Astrocyte (in vitro differentiated cells and primary cell): ENCODE measurements at regions not wholly inside any gene's neighbourhood (a gene's known extent, or its start where the extent isn't known, plus 50 kb on each side); places are given as distances from the start of the nearest gene placed in this dataset.

ENCODE experiments used
- DNase-seq: peaks from one replicate; pipeline ENCODE4 v3.0.0-alpha.2; 2010; ENCODE audit warnings: low read depth
- FAIRE-seq: peaks from 2 replicates; lab custom pipeline; 2011; peaks lifted over from hg19 to GRCh38; lab: Jason Lieb, UNC
- H2AFZ ChIP-seq: 2 replicates; pipeline ENCODE4 v1.6.0; 2012; ENCODE audit warnings: low read depth, low read length, inconsistent platforms
- H3K27ac ChIP-seq: 2 replicates; pipeline ENCODE4 v1.5.1; 2011; ENCODE audit warnings: low read depth, low read length, inconsistent platforms
- H3K27me3 ChIP-seq: 2 replicates; pipeline ENCODE4 v1.6.0; 2011; ENCODE audit warnings: low read length, inconsistent platforms; ENCODE audit not compliant: insufficient read depth
- H3K36me3 ChIP-seq: 2 replicates; pipeline ENCODE4 v1.5.1; 2011; ENCODE audit warnings: low read length, inconsistent platforms; ENCODE audit not compliant: insufficient read depth
- H3K4me1 ChIP-seq: 2 replicates; pipeline ENCODE4 v1.5.1; 2011; ENCODE audit warnings: low read length, inconsistent platforms; ENCODE audit not compliant: insufficient read depth
- H3K4me2 ChIP-seq: 2 replicates; pipeline ENCODE4 v1.6.0; 2012; ENCODE audit warnings: low read length, inconsistent platforms
- H3K4me3 ChIP-seq: 2 replicates; pipeline ENCODE4 v1.5.1; 2011; ENCODE audit warnings: low read depth, mild to moderate bottlenecking, low read length, inconsistent platforms; ENCODE audit not compliant: insufficient read depth
- H3K79me2 ChIP-seq: 2 replicates; pipeline ENCODE4 v1.6.0; 2012; ENCODE audit warnings: mild to moderate bottlenecking, low read length, inconsistent platforms; ENCODE audit not compliant: insufficient read depth
- H3K9ac ChIP-seq: 2 replicates; pipeline ENCODE4 v1.6.0; 2012; ENCODE audit warnings: mild to moderate bottlenecking, low read length, inconsistent platforms
- H3K9me3 ChIP-seq: 2 replicates; pipeline ENCODE4 v1.5.1; 2012; ENCODE audit warnings: low read depth, mild to moderate bottlenecking, low read length, inconsistent platforms; ENCODE audit not compliant: insufficient read depth
- H4K20me1 ChIP-seq: 2 replicates; pipeline ENCODE4 v1.6.0; 2012; ENCODE audit warnings: low read length, inconsistent platforms; ENCODE audit not compliant: insufficient read depth
- H3K27ac Mint-ChIP-seq: one replicate; pipeline ENCODE4 v1.8.0; 2021; ENCODE audit warnings: mild to moderate bottlenecking, mixed read lengths; ENCODE audit not compliant: unreplicated experiment
- H3K27me3 Mint-ChIP-seq: one replicate; pipeline ENCODE4 v1.8.0; 2021; ENCODE audit warnings: low read depth, mixed read lengths; ENCODE audit not compliant: unreplicated experiment
- H3K36me3 Mint-ChIP-seq: one replicate; pipeline ENCODE4 v1.8.0; 2021; ENCODE audit warnings: low read depth, mixed read lengths; ENCODE audit not compliant: unreplicated experiment
- H3K4me1 Mint-ChIP-seq: one replicate; pipeline ENCODE4 v1.8.0; 2021; ENCODE audit warnings: low read depth, mixed read lengths; ENCODE audit not compliant: unreplicated experiment
- H3K4me3 Mint-ChIP-seq: one replicate; pipeline ENCODE4 v1.8.0; 2021; ENCODE audit warnings: mild to moderate bottlenecking, moderate library complexity, mixed read lengths; ENCODE audit not compliant: unreplicated experiment
- H3K9me3 Mint-ChIP-seq: one replicate; pipeline ENCODE4 v1.8.0; 2021; ENCODE audit warnings: mild to moderate bottlenecking, mixed read lengths; ENCODE audit not compliant: unreplicated experiment
- CTCF ChIP-seq: IDR thresholded peaks from 2 replicates; pipeline ENCODE4 v1.5.1; 2011; ENCODE audit warnings: low read depth, mild to moderate bottlenecking, inconsistent platforms, low read length, moderate library complexity; ENCODE audit not compliant: insufficient read depth
- EZH2 ChIP-seq: IDR thresholded peaks from 2 replicates; pipeline ENCODE4 v1.6.1; 2012; ENCODE audit warnings: mild to moderate bottlenecking, low read length, inconsistent platforms; ENCODE audit not compliant: insufficient read depth

- peak overlapping the region; percentile 97 for H3K27ac Mint-ChIP-seq
- H3K9ac ChIP-seq, result peak overlapping the region; percentile 73
- H3K4me3 Mint-ChIP-seq, result no peak overlapping the region
- H3K9me3 ChIP-seq, result no peaks in the 10 kb centered on the region
- no peaks in the 10 kb centered on the region for H3K27me3 ChIP-seq
- peaks cover 25% of the 10 kb centered on the region for H3K4me1 ChIP-seq
- H3K9me3 Mint-ChIP-seq, result no peaks in the 10 kb centered on the region
- no peaks in the 10 kb centered on the region for H4K20me1 ChIP-seq
- TF ChIP-seq CTCF (no peak), EZH2 (no peak)
- FAIRE-seq (peak; percentile 80), DNase-seq (peak; percentile 77)
- H3K79me2 ChIP-seq, result no peaks in the 10 kb centered on the region
- no peaks in the 10 kb centered on the region for H3K36me3 ChIP-seq
- peak overlapping the region; percentile 90 for H3K27ac ChIP-seq
- no peaks in the 10 kb centered on the region for H3K36me3 Mint-ChIP-seq
- H3K4me3 ChIP-seq, result peak overlapping the region; percentile 31
- peaks cover 33% of the 10 kb centered on the region for H3K4me1 Mint-ChIP-seq
- H2AFZ ChIP-seq, result no peak overlapping the region
- no peaks in the 10 kb centered on the region for H3K27me3 Mint-ChIP-seq
- H3K4me2 ChIP-seq, result peak overlapping the region; percentile 83
These were observed 314.4 kb downstream of the MTX2 start for GRCh38 chr2:176583607-176584006.

GRCh38 chr2:176584333-176584732, 315.1 kb downstream of the MTX2 start:
- H3K27me3 Mint-ChIP-seq, result no peaks in the 10 kb centered on the region
- H3K79me2 ChIP-seq, result no peaks in the 10 kb centered on the region
- TF ChIP-seq EZH2 (no peak), CTCF (no peak)
- H3K27me3 ChIP-seq, result no peaks in the 10 kb centered on the region
- no peak overlapping the region for H3K4me3 Mint-ChIP-seq
- H3K9me3 Mint-ChIP-seq, result no peaks in the 10 kb centered on the region
- no peaks in the 10 kb centered on the region for H3K36me3 Mint-ChIP-seq
- H3K27ac Mint-ChIP-seq, result peak overlapping the region; percentile 97
- no peaks in the 10 kb centered on the region for H3K36me3 ChIP-seq
- peak overlapping the region; percentile 73 for H3K9ac ChIP-seq
- no peak overlapping the region for H3K4me3 ChIP-seq
- DNase-seq (peak; percentile 88), FAIRE-seq (no peak)
- peak overlapping the region; percentile 90 for H3K27ac ChIP-seq
- peak overlapping the region; percentile 21 for H2AFZ ChIP-seq
- no peaks in the 10 kb centered on the region for H3K9me3 ChIP-seq
- H3K4me1 ChIP-seq, result peaks cover 25% of the 10 kb centered on the region
- H4K20me1 ChIP-seq, result no peaks in the 10 kb centered on the region
- H3K4me2 ChIP-seq, result peak overlapping the region; percentile 83
- H3K4me1 Mint-ChIP-seq, result peaks cover 33% of the 10 kb centered on the region

GRCh38 chr2:176585291-176585690, 316.0 kb downstream of the MTX2 start:
- Histone ChIP-seq H2AFZ (no peak overlapping the region), H3K4me2 (no peak overlapping the region), H4K20me1 (no peaks in the 10 kb centered on the region), H3K4me1 (peaks cover 25% of the 10 kb centered on the region), H3K79me2 (no peaks in the 10 kb centered on the region), H3K27ac (no peak overlapping the region), H3K9me3 (no peaks in the 10 kb centered on the region), H3K9ac (no peak overlapping the region), H3K27me3 (no peaks in the 10 kb centered on the region), H3K36me3 (no peaks in the 10 kb centered on the region), H3K4me3 (no peak overlapping the region)
- Mint-ChIP-seq H3K27ac (no peak overlapping the region), H3K4me3 (no peak overlapping the region), H3K27me3 (no peaks in the 10 kb centered on the region), H3K36me3 (no peaks in the 10 kb centered on the region), H3K9me3 (no peaks in the 10 kb centered on the region), H3K4me1 (peaks cover 33% of the 10 kb centered on the region)
- FAIRE-seq (no peak), DNase-seq (no peak)
- no peak for TF ChIP-seq EZH2
- TF ChIP-seq CTCF, result no peak
